Stimulated activated CD4-positive, alpha-beta T cell treated with anti-CD3 and anti-CD28 coated beads, Interleukin-12 subunit alpha, Interleukin-12 subunit beta, amount 100 ng/mL, for 24 hours (primary cell): ENCODE measurements at regions not wholly inside any gene's neighbourhood (a gene's known extent, or its start where the extent isn't known, plus 50 kb on each side); places are given as distances from the start of the nearest gene placed in this dataset.
A peak's percentile ranks its signal among the peaks of the same experiment; 100 is the strongest.

Experiments
- DNase-seq, 2 experiments: peaks; one replicate each; pipeline ENCODE4 v3.0.0-alpha.2; 2020; ENCODE audit warnings: low read depth in 2 of 2

DNA sequence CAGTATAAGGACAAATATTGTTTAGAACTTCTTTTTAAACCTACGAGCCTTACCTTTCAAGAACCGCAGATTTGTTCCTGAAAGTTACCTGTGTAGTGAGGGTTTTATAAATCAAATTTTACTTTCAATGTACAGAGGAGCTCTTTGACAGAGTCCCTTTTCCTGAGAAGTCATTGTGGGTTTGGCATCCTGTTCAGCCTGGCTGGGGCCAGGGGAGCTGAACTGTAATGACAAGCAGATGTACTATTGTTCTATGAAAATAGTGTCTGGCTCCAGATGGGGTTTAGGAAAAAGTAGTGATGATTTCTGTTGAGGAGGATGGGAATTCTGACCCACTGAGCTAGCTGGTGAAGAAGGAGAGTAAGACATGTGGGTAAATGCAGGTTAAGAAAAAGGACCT, 196.2 kb upstream of the PGRMC2 start:
- no peak for DNase-seq

DNA sequence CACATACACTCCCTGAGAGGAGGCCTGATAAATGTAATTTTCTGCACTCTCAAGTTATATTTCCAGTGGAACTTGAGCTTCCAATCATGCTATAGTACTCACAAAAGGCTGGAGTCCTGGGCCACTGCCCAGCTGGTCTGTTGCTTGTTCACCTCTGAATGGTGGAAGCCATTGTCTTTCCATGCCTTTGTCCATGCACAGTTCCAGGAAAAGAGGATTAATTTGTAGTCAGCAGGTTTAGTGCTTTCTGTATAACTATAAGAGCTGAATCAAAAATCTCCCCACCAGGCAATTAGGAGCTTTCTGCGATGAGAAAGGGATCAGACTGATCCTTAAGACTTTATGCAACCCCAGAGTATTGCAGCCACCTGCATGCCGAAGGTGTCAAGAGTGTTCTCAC, 195.4 kb upstream of the PGRMC2 start:
- DNase-seq: no peak

DNA sequence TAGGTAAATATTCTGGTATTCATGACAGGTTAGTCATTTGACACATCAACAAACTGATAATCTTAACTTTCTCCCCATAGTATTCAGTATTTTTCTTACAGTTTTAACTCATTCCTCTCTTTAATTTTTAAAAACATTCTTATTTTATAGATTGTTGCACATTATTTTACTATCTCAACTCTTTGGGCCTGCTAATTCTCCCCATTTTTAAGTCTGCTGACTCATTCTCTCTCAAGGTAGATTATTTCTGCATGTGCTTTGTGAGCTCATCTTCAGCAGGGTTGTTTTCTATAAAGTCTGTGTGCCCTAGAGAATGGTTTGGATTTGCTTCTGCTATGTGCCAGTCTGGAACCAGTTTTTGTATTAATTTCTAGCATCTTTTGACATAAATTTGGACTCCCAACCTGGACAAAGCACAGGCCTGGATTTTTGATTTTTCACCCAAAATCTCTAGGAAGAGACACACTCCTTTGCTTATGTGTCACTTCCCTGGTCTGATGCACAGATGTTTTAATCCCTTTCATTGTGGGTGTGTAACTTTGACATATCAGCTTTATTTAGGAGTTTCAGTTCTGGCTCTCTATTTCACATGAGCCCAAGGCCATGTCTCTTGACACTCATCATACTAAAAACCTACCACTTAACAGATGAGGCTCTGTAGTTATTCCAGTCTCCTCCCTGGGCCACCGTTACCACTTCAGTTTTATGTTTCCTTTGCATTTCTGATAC, 194.3 kb upstream of the PGRMC2 start:
- DNase-seq: no peak

GRCh38 chr4:128480945-128481344, 193.3 kb upstream of the PGRMC2 start:
- no peak for DNase-seq

GRCh38 chr4:128477540-128477939, 189.9 kb upstream of the PGRMC2 start:
- DNase-seq: no peak

DNA sequence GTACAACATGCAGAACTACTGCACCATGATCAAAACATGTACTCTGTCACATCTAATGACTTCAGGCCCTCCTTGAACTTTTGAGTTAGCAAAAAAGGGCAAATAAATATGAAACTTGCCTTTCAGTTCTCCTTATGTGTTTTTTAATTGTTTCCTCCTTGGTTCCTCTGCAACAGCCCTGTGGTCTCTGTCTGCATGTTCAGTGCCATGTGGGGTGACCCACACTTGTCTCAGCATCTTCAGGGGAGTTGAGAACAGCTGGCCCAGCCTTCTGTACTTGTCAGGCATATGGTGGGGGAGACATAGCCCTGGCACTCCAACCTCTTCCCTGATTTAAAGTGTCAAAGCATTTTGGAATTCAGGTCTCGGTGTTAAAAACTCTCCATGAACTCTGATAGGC, 188.0 kb upstream of the PGRMC2 start:
- DNase-seq: no peak

- no peak for DNase-seq
These were observed 184.0 kb upstream of the PGRMC2 start for GRCh38 chr4:128471576-128471975.

DNA sequence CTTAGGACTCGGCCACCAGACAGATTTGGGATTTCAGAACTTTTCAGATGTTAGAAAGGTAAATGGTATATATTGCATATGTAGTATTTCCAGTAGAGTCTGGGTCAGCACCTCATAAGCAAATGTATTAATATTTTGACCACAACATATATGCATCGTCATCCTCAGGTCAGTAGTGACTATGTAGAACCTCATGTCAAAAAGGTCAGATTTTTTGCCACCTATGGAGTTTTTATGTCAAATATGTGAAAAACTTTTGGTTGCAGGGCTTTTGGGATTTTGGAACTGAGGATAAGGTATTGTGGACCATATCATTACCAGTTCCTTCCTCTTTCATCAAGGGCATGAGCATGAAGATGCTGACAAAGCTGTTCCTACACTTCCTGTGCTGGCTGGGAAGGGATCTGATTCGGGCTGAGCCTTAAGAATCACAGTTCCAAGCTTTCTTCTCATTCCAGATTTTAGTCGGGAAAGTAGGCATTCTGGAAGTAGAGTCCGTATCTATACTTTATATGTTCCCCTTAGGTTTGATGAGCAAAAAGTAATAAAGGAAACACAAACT, 183.0 kb upstream of the PGRMC2 start:
- DNase-seq: no peak

DNA sequence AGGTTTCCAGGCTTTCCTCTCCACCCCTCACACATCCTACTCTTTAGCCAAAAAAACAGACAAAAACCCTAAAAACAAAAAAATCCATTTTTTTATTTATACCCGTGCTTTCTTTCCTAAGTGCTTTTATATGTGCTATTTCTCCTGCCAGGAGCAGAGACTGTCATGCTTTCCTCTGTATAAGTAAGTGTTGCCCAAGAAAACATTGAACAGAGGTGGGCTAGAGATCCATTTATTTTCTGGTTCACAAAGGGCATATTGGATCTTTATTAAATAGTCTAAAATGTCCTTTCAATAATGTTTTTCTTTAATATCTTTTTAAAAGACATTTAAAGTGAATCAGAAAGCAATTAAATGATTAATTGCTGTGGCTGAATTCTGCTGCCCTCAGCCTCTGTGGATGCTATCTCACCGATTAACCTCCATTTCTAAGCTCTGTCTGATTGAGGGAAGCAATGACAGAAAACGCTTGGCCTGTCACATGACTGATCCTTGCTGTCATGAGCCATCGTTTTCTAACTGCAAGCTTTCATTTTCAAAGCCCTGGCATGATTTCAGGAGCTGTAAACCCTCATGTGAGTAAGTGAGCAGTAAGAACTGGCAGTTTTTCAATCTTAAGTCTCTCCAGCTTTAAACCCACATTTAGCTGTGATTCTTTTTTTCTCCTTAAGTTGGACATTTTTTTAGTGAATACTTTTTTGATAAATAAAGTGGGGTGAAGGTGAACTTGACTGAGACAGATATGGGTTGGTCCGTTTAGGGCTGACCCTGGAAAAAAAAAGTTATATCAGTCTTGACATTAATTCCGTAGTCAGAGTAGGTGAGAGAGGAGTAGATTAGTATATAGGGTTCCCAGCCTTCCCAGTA, 180.7 kb upstream of the PGRMC2 start:
- no peak for DNase-seq

DNA sequence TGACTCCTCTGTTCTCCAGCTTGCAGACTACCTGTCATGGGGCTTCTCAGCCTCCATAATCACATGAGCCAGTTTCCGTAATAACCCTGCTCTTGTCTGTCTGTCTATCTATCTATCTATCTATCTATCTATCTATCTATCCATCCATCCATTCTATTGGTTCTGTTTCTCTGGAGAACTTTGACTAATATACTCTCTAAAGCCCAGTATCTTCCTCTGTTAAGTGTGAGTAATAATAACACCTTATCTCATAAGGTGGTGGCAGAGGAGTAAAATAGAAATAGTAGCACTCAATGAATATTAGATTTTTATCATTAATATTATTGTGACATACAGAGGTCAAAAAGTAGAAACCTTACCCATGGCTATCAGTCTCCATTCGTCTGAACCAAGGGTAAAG, 177.9 kb upstream of the PGRMC2 start:
- no peak for DNase-seq

DNA sequence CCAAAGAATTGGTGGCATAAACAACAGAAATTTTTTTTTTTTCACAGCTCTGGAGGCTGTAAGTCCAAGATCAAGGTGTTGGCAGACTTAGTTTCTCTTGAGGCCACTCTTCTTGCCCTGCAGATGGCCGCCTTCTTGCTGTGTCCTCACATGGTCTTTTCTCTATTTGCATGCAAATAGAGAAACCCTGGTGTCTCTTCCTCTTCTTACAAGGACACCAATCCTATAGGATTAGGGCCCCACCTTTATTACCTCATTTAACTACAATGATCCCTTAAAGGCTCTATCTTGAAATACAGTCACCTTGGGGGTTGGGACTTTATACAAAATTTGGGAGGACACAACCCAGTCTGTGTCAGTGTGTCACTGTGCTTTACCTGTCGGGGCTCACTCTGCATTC, 175.4 kb upstream of the PGRMC2 start:
- no peak for DNase-seq

DNA sequence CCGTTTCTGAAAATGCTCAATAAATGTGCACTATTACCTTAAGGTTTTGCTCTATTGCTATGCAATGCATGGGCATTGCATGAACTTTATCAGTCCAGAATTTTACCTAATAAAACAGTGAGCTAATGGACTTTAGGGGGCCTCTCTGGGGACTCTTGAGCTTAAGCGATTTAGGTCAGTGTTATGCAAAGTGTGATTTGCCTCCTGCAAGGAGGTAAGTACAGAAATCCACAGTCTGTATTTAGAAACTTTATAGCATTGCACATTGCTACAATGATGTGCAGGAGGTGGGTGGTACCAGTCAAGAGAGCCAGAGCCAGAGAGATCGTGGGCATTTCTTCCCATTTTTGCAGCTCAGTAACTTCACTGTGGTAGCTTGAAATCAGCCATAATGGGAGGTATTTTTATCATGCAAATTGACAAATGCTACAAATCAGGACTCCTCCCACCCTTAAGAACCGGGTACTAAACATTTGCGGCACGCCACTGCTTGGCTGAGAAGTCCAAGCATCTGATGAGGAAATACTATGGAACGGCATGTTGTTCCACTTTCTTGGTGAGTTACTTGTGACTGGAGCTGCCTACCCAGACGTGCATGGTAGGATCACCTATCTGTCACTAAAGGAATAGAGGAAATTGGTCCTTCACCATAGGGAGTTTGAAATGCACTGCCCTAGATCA, 174.6 kb upstream of the PGRMC2 start:
- no peak for DNase-seq

DNA sequence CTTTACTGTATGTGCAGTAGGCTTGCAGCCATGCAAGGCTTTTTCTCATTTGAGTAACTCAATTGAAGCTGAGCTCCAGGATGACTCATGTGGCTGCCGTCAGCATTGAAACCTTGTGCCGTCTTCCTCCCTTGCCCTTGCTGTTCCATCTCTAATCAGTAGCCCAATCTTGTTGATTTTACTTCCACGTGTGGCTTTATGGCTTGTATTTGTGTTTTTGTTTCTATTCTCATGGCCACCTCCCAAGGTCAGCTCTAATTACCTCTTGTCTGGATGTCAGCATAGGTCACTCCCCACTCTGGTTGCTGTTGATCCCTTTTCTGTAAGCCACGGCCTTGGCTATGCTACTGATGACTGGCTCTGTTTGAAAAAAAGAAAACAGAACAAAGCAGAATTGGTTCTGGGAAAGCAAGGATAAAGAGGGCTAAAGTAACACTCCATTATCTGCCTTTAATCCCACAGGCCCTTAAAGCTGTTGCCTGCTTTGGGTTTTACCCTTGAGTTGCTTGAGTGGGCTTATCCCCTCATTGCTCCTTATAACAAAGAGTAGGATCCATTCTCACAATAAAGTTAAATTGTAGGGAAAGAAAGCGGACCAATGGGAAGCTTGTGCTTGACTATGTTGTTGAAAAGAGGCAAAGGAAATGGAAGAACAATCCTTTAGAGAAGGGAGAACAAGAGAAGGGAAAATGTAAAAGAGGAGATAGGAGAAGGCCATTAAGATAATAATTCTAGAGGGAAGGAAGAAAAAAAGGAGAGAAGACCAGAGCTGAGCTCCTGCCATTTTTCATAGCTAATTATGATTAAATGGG, 173.9 kb upstream of the PGRMC2 start:
- DNase-seq: no peak

DNA sequence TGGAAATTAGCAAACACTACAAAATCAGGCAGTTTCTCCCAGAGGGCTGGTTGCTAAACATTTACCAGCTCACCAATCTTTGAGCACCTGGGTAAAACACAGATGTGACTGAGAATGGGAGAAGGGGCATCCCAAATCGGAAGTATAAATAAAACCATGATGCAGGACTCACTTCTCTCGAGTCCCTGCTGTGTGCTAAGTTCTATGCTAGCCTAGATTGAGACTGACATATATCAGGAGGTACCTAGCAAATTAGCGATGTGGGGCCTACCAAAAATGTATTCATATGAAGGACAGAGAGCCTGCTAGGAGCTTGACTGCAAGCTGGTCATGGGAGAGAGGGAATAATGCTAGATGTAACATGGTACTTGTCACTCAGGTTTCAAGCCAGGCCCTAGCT, 171.9 kb upstream of the PGRMC2 start:
- DNase-seq: no peak

DNA sequence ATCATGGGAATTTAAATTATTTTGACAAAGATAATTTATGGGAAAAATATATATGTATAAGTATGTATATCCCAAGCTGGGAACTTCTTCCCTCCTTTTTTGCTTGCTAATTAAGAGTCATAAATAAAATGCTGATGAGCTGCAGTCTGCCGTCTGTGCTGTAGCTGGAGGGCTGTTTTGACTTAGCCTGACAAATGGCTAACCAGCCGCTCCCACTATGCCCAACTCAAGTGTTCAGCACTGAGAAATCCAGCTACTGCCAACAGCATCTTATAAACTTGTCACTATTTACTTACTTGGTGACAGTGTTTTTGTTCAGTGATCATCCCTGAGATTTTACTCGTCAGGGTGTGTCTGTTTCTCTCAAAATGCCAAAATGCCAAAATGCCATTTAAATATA, 171.2 kb upstream of the PGRMC2 start:
- DNase-seq: no peak

- DNase-seq: no peak
These were observed 170.1 kb upstream of the PGRMC2 start for GRCh38 chr4:128457726-128458125.

- DNase-seq: no peak
These were observed 168.6 kb upstream of the PGRMC2 start for GRCh38 chr4:128456171-128456570.

DNA sequence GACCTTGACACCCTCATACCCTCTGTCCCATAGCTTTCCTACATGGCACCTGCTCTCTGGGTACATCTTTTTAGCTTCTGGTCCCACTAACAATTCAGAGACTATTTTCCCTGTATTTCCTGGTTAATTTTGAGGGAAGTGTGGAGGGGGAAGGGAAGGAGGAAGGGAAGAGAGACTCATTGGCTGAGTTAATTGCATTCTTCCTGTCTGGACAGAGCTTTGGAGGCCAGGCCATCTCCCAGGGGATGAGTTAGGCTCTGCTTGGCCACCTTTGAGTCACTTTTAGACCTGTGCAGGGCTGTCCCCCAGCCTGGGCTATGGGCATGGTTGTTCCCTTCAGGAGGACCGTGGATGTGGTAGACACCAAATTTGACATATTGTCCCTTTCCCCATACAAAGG, 167.9 kb upstream of the PGRMC2 start:
- no peak for DNase-seq

DNA sequence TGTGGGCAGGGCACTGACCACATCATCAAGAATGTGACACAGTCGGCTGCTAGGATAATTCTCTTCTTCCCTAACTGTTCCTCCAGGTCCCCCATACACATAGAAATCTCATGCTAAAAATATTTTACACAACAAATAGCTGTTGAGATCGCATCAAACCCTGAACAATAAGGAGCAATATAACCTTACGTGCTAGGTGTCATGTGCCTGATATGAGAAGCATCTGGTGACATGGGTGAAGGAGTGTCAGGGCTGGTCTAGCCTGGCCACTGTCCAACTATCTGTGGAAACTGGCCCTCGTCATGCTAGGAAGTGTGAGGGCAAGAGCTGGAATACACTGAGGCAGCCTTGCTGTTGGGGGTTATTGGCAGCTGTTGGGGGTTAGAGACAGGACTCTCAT, 167.3 kb upstream of the PGRMC2 start:
- DNase-seq: no peak

DNA sequence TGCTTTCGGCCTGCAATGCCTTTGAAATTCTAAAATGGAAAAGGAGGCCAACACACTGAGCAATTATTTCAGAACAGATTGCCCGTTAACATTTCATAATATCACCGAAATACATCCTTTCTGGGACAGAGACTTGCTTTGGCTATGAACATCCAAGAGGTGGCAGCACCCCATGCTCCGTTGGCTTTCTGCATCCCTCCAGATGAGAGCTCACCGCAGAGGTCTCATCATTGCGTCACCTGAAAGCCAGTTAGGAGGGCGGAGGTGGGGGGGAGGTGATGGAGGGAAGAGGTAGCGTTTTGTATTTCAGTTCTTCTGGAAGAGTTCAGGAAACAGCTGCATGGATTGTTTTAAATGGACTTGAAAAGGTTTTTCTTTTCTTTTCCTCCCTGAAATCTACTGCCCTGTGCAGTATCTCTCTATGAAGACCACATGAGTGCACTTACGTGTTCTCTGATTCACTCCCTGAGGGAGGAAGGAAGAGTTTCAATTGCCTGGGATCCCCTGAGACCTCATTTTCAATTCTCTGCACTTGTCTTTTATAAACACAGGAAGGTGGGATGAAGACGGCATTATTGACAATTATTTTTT, 166.8 kb upstream of the PGRMC2 start:
- DNase-seq: peak; percentile 33 to 57

DNA sequence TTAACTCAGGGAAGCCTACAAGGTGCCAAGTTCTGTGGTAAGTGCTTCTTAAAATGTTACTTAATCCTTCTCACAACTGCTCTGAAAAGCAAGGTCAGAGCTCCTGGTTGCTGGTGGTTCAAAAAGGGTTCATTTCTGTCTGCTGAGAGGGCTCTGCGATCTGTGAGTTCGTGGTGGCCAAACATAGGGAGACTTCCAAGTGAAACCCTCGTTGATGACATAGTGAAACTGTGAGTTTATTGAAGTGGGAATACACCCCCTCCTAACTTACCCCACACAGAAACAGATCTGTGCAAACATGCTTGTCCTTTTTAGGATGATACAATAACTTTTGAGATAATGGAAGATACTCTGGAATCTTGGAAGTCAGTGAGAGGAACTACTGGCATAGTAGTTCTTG, 164.8 kb upstream of the PGRMC2 start:
- no peak for DNase-seq
